ENCODE measurements at regions not wholly inside any gene's neighbourhood (a gene's known extent, or its start where the extent isn't known, plus 50 kb on each side); places are given as distances from the start of the nearest gene placed in this dataset.
"Not testable (repeated sequence)": the region's sequence is repeated elsewhere in the genome, so short reads cannot be mapped to it uniquely, and the experiment has no call there.

DNA sequence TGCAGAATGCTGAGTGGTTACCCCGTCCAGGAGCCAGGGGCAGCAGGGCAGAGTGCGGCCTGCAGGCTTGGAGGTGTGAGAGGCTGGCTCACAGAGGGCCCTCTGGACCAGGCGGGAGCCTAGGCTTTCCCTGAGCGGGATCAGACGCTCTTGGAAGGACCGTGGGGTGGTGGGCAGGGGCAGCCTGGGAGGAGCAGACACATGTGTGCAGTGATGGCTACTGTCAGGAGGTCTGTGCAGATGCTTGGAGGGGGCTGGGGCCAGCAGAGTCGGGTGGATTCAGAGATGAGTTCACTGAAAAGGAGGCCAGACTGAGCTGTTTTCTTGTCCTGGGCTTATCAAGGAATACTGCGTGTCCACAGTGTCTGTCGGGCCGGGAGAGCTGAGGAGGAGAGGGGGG is 204.5 kb downstream of the CCT8L2 start:
- TF ChIP-seq CTCF (optimal IDR thresholded peaks at IDR 0.05 in 1 of 3, IDR thresholded peaks at IDR 0.05 in 1 of 3, conservative IDR thresholded peaks at IDR 0.05 in 1 of 3; ENCODE audit: extremely low read depth in 1 of 3, insufficient read depth in 2 of 3, low read length in 3 of 3); EZH2 (IDR thresholded peaks at IDR 0.05; ENCODE audit: low read length): not testable (repeated sequence)
